Endothelial cell of umbilical vein (primary cell): ENCODE measurements at regions not wholly inside any gene's neighbourhood (a gene's known extent, or its start where the extent isn't known, plus 50 kb on each side); places are given as distances from the start of the nearest gene placed in this dataset.

Experiments
- CTCF ChIP-seq, 2 donors: IDR thresholded peaks; 1 replicate in 1 of 2; 2 replicates in 1 of 2; pipeline ENCODE4 v1.5.1; 2011; ENCODE audit warnings: low read length in 2 of 2, mild to moderate bottlenecking in 2 of 2, moderate library complexity in 2 of 2, control low read depth in 1 of 2, inconsistent platforms in 1 of 2, low read depth in 1 of 2; ENCODE audit not compliant: insufficient read depth in 1 of 2; ENCODE audit errors: extremely low read depth in 1 of 2
- GATA2 ChIP-seq: IDR thresholded peaks from 2 replicates; pipeline ENCODE4 v1.7.0; 2011; ENCODE audit warnings: low read depth, mild to moderate bottlenecking, moderate library complexity, mixed read lengths, low read length; ENCODE audit not compliant: insufficient read length, insufficient read depth
- MAX ChIP-seq: IDR thresholded peaks from 2 replicates; pipeline ENCODE4 v1.6.1; 2011; ENCODE audit not compliant: insufficient read depth, insufficient read length
- POLR2A ChIP-seq: IDR thresholded peaks from 2 replicates; pipeline ENCODE4 v1.6.1; 2012; ENCODE audit warnings: low read depth, mild to moderate bottlenecking, control low read depth, low read length
- POLR2AphosphoS5 ChIP-seq: IDR thresholded peaks from 2 replicates; pipeline ENCODE4 v1.6.1; 2012; ENCODE audit warnings: low read depth, mild to moderate bottlenecking, control low read depth, low read length, moderate library complexity; ENCODE audit not compliant: insufficient read depth

GRCh38 chr3:157841029-157841428 lies 265.2 kb downstream of the SHOX2 start:
- TF ChIP-seq POLR2A: no peak
- no peak for TF ChIP-seq MAX
- no peak for TF ChIP-seq CTCF (IDR thresholded peaks at IDR 0.05; ENCODE audit: extremely low read depth in 1 of 2, insufficient read depth in 1 of 2, low read depth in 1 of 2, low read length in 2 of 2)
- no peak for TF ChIP-seq POLR2AphosphoS5
- TF ChIP-seq GATA2: no peak
